IPS-20b (cell line): ENCODE measurements at regions not wholly inside any gene's neighbourhood (a gene's known extent, or its start where the extent isn't known, plus 50 kb on each side); places are given as distances from the start of the nearest gene placed in this dataset.

Experiments
- H3K27ac ChIP-seq: one replicate; pipeline ENCODE4 v1.5.1; 2013; ENCODE audit warnings: low read length
- H3K27me3 ChIP-seq: 2 replicates; pipeline ENCODE4 v1.6.1; 2013; ENCODE audit warnings: mild to moderate bottlenecking, low read length, inconsistent platforms; ENCODE audit not compliant: insufficient read depth
- H3K36me3 ChIP-seq: 2 replicates; pipeline ENCODE4 v1.6.1; 2013; ENCODE audit warnings: low read depth, mild to moderate bottlenecking, inconsistent platforms, low read length, moderate library complexity; ENCODE audit not compliant: insufficient read depth
- H3K4me1 ChIP-seq: 2 replicates; pipeline ENCODE4 v1.6.1; 2013; ENCODE audit warnings: mild to moderate bottlenecking, control low read depth, inconsistent platforms, low read length, moderate library complexity; ENCODE audit not compliant: insufficient read depth
- H3K4me3 ChIP-seq: 2 replicates; pipeline ENCODE4 v1.5.1; 2013; ENCODE audit warnings: mild to moderate bottlenecking, low read length, inconsistent platforms
- H3K9ac ChIP-seq: 2 replicates; pipeline ENCODE4 v1.6.1; 2013; ENCODE audit warnings: low read depth, mild to moderate bottlenecking, inconsistent platforms, low read length, moderate library complexity
- H3K9me3 ChIP-seq: 2 replicates; pipeline ENCODE4 v1.6.1; 2013; ENCODE audit warnings: mild to moderate bottlenecking, low read depth, low read length, inconsistent platforms; ENCODE audit not compliant: insufficient read depth

DNA sequence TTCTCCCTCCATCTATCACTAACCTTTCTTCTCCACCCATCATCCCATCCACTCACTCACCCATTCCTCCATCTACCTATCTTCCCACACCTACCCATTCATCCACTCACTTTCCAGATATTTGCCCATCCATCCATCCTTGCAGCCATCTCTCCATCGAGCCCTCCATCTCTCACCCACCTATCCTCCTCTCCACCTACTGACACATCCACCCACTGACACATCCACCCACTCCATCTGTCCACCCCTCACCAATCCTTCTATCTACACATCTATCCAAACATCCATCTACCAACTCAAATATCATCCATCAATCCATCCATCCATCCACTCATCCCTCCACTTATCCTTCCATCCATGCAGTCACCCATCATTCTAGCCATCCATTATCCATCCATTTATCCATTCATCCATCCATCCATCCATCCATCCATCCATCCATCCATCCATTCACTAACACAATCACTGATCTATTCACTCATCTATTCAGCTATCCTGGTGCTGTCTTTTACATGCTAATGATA, 68.9 kb upstream of the SPTLC1 start:
- Histone ChIP-seq H3K36me3 (no peaks in the 10 kb centered on the region), H3K27ac (no peak overlapping the region), H3K9ac (no peak overlapping the region), H3K9me3 (no peaks in the 10 kb centered on the region; the same call in 1 of the 2 replicates), H3K4me1 (no peaks in the 10 kb centered on the region), H3K27me3 (no peaks in the 10 kb centered on the region), H3K4me3 (no peak overlapping the region)

DNA sequence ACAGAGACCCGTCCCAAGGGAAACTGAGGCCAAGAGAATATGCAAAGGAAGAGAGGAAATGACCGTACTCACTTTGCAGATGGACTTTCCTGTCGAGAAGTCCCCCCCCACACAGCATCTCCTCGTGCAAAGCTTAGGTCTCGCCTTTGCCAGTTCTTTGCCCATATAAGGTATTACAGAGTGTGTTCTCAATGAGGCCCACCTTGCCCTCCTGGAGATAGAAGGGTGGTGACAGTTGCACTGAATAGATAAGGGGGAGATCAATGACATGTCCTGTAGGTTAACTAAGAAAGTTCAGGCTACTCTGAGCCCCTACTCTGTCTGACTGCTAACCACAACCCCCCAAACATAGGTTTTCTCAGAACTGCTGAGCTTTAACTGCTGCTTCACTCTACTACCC, 68.2 kb upstream of the SPTLC1 start:
- no peak overlapping the region for H3K4me3 ChIP-seq
- H3K27ac ChIP-seq: no peak overlapping the region
- H3K36me3 ChIP-seq: no peaks in the 10 kb centered on the region
- no peaks in the 10 kb centered on the region for H3K4me1 ChIP-seq
- no peak overlapping the region for H3K9ac ChIP-seq
- H3K9me3 ChIP-seq: no peaks in the 10 kb centered on the region; the same call in 1 of the 2 replicates
- H3K27me3 ChIP-seq: no peaks in the 10 kb centered on the region

DNA sequence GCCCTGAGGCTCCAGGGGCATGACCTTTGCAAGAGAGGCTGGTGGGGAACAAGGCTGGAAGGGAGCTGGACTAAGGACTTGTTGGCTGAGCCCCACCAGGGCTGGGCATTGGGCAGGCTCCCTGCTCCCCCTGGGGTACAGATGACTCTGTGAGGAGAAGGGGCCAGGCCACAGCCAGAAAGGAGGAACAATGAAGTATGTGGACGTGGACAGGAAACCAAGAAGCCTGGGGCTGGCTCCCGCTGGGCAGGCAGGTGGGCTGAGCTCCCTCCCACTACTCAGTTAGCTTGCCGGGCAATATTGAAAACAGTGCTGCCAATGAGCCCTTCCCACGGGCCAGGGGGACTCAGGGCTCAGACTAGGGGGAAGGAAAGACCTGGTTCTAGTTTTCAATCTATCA, 66.1 kb upstream of the SPTLC1 start:
- no peaks in the 10 kb centered on the region for H3K36me3 ChIP-seq
- H3K4me1 ChIP-seq: no peaks in the 10 kb centered on the region
- H3K4me3 ChIP-seq: no peak overlapping the region
- H3K9me3 ChIP-seq: no peaks in the 10 kb centered on the region; the same call in 1 of the 2 replicates
- H3K27me3 ChIP-seq: no peaks in the 10 kb centered on the region
- H3K9ac ChIP-seq: no peak overlapping the region
- H3K27ac ChIP-seq: no peak overlapping the region

DNA sequence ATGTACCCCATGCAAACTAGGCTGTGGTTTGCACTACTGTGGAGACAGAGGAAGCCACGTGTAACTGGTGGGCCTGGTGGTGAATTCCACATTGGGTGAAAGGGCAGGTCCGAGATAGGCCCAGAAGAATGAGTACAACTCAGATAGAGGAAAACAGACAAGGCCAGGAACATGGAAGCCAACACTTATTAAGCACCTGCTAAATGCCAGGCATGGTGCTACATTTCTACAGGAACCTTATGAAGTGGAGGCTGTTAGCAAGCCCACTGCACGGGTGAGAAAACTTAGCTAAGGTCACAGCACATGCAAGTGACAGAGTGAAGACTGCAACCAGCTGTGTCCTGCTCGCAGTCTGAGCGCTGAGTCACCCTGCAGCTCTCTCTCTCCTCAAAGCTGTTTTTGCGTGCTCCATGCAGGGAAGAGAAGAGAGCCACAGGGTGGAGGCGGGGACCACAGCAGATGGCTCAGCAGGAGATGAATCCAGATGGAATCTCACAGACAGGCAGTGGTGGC, 65.5 kb upstream of the SPTLC1 start:
- Histone ChIP-seq H3K27ac (no peak overlapping the region), H3K4me3 (no peak overlapping the region), H3K36me3 (no peaks in the 10 kb centered on the region)

DNA sequence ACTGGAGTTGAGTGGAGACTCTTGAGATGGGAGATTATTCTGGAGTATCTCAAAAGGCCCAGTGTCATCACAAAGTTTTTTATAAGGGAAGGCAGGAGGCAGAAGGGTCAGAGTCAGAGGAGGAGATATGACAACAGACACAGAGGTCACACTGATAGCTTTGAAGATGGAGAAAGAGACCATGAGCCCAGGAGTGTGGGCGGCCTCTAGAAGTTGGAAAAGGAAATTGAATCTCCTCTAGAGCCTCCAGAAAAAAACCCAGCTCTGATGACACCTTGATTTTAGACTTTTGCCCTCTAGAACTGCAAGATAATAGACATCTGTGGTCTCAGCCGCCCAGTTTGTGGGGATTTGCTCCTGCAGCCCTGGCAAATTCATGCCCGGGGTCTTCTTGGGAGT, 64.8 kb upstream of the SPTLC1 start:
- no peaks in the 10 kb centered on the region for H3K4me1 ChIP-seq
- H3K4me3 ChIP-seq: no peak overlapping the region
- H3K27ac ChIP-seq: no peak overlapping the region
- no peak overlapping the region for H3K9ac ChIP-seq
- no peaks in the 10 kb centered on the region for H3K27me3 ChIP-seq
- H3K9me3 ChIP-seq: no peaks in the 10 kb centered on the region; the same call in 1 of the 2 replicates
- no peaks in the 10 kb centered on the region for H3K36me3 ChIP-seq

More for the DNA sequence above, 65.5 kb upstream of the SPTLC1 start:
- H3K9me3 ChIP-seq: no peaks in the 10 kb centered on the region; the same call in 1 of the 2 replicates
- no peaks in the 10 kb centered on the region for H3K27me3 ChIP-seq
- no peaks in the 10 kb centered on the region for H3K4me1 ChIP-seq
- H3K9ac ChIP-seq: no peak overlapping the region

DNA sequence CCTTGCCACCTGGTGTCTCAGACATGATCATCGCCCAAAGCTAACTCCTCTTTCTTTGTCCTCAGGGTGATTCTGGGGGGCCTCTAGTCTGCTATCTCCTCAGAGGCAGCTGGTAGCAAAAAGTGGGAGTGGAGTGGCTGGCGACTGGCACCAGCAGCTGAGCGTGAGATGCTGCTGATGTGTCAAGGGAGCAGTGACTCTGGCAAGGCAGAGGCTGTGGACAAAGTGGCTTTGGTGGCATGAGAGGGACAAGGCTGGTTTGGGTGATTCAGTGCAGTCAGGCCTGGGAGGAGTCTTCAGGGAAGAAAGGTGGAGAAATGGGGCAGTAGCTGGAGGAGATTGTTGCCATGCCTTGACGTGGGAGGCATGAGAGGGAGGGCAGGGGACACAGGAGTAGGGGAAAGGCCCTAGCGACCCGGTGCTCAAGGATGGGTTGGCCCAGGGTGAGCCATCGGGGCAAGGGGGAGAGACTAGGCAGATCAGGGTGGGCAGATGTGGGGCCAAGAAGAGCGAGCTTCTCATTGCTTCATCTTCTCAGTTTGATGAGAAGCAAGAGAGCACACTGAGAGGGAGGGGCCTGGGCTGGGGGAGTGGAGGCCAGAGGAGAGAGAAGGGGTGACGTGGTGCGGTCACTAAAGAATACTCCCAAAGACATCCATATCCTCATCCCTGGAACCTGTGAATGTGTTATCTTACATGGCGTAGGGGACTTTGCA, 64.2 kb upstream of the SPTLC1 start:
- Histone ChIP-seq H3K36me3 (no peaks in the 10 kb centered on the region), H3K4me3 (no peak overlapping the region), H3K27me3 (no peaks in the 10 kb centered on the region), H3K9me3 (no peaks in the 10 kb centered on the region; the same call in 1 of the 2 replicates), H3K4me1 (no peaks in the 10 kb centered on the region), H3K27ac (no peak overlapping the region), H3K9ac (no peak overlapping the region)

DNA sequence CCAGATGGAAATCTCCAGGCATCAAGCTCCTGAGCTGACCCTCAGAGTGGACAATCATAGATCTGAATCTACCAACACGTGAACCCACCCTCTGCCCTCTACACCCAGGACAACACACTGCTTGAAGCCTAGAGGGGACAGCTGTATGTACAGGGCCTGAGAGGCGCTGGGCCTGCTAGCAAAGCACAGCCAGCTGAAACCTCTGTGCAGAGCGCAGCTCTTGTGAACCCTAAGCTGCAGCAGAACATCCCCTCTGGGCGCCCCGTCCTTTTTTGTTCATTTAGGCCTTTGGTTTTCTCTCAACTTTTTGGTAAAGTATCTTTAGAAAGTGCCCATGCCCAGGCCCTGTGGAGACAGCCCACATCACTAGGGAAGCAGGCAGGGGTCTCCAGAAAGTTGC, 62.4 kb upstream of the SPTLC1 start:
- no peak overlapping the region for H3K27ac ChIP-seq
- no peaks in the 10 kb centered on the region for H3K27me3 ChIP-seq

DNA sequence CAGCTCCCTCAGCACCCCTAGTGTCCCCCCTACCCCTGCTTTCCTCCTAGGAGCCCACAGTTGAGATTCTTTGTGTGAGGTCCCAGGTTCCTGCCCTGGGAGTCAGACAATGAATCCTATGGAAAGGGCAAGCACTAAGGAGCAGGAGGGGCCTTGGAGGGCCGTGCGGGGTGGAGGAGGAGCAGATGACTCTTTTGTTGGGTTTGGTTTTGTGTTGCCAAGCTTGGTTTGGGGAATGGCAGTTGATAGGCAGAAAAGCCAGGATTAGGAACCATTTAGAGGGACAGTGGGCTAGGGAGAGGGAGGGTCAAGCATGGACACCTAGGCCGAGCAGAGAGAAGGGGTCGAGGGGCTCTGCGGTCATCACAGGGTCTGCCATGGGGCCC, 61.6 kb upstream of the SPTLC1 start:
- Histone ChIP-seq H3K4me3 (no peak overlapping the region), H3K9me3 (no peaks in the 10 kb centered on the region; the same call in 1 of the 2 replicates), H3K9ac (no peak overlapping the region), H3K36me3 (no peaks in the 10 kb centered on the region), H3K27me3 (no peaks in the 10 kb centered on the region), H3K4me1 (no peaks in the 10 kb centered on the region), H3K27ac (no peak overlapping the region)

More for the DNA sequence above, 62.4 kb upstream of the SPTLC1 start:
- H3K4me3 ChIP-seq: no peak overlapping the region
- no peaks in the 10 kb centered on the region for H3K36me3 ChIP-seq
- H3K9ac ChIP-seq: no peak overlapping the region
- H3K4me1 ChIP-seq: no peaks in the 10 kb centered on the region
- H3K9me3 ChIP-seq: no peaks in the 10 kb centered on the region; the same call in 1 of the 2 replicates

DNA sequence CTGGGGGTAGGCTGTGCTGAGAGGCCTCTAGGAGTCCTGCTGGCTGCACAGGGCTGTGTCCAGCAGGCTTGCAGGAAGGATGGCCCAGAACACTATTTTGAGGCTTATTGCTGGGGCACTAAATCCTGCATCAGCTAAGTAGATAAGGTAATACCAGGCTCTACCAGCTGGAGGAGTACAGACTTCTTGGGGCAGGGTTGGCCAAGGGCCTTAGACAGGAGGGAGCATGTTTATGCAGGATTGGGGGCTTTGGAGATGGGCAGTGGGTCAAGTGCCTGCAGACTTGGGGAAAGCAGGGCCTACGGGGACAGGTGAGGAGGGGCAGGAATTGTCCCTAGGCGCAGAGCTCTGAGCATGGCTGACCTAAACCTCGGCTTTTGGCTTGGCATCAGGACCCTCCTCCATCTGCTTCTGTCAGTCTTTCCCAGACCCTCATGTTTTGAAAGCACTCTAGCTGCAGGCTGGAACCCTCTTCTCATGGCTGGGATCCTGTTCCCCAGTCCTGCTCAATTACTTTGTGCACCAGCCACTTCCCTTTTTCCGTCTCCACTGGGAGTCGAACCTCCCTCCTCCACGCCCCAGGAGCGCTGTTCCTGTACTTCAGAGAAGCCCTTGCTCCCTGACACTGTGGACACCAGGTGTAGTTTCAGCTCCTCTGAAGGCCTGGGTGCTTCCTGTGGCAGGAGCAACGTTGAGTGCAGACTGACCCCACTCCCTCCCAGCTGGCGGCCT, 61.0 kb upstream of the SPTLC1 start:
- H3K9ac ChIP-seq: no peak overlapping the region
- no peaks in the 10 kb centered on the region for H3K27me3 ChIP-seq

DNA sequence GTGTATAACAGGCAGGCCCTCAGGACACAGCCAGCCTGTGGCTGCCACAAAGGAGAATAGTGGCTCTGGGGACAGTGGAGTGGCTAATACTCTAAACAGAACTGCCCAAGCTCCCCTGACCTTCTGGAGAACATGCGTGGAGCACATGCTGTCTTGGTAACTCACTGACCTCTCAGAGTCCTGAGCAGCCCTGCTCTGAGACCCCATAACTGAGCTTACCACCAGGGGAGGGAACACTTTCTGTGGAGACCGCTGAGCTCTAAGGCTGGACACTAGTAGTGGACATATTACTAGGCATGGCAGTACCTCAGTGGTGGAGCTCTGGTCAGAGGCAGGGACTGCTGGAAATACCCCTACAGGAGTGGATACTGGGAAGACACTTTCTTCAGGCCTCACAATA, 60.2 kb upstream of the SPTLC1 start:
- no peaks in the 10 kb centered on the region for H3K27me3 ChIP-seq
- no peaks in the 10 kb centered on the region for H3K36me3 ChIP-seq
- no peaks in the 10 kb centered on the region for H3K4me1 ChIP-seq
- no peaks in the 10 kb centered on the region; the same call in 1 of the 2 replicates for H3K9me3 ChIP-seq
- H3K27ac ChIP-seq: no peak overlapping the region
- no peak overlapping the region for H3K4me3 ChIP-seq
- H3K9ac ChIP-seq: no peak overlapping the region

More for the DNA sequence above, 61.0 kb upstream of the SPTLC1 start:
- Histone ChIP-seq H3K9me3 (no peaks in the 10 kb centered on the region; the same call in 1 of the 2 replicates), H3K4me3 (no peak overlapping the region), H3K36me3 (no peaks in the 10 kb centered on the region), H3K4me1 (no peaks in the 10 kb centered on the region), H3K27ac (no peak overlapping the region)

DNA sequence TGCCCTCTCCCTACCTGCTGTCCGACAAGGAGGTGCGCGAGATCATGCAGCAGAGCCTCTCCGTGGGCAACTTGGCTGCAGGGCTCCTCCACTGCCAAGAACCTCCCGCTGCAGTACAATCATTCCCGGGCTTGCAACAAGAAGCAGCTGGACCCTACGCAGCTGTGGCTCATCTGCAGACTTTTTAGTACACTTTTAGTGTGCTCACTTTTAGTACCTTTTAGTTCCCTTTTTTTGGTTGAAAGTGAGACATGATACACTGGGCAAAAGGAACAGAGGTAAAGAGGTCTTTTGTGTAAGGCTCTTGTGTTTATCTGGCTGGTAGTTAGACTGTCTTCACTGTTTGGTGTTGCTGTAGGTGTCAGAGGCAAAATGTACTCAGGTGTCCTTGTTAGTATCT, 58.1 kb upstream of the SPTLC1 start:
- H3K9me3 ChIP-seq: no peaks in the 10 kb centered on the region; the same call in 1 of the 2 replicates
- H3K27me3 ChIP-seq: no peaks in the 10 kb centered on the region
- H3K36me3 ChIP-seq: no peaks in the 10 kb centered on the region
- no peaks in the 10 kb centered on the region for H3K4me1 ChIP-seq
- no peak overlapping the region for H3K9ac ChIP-seq
- no peak overlapping the region for H3K27ac ChIP-seq
- no peak overlapping the region for H3K4me3 ChIP-seq
